WTC11 (cell line): ENCODE measurements at regions not wholly inside any gene's neighbourhood (a gene's known extent, or its start where the extent isn't known, plus 50 kb on each side); places are given as distances from the start of the nearest gene placed in this dataset.

Experiments
- ATAC-seq: fragments of 200-7000 bp; cut with Tn5 transposase; 2 replicates; pipeline ENCODE4 v1.10.0; 2021; ENCODE audit warnings: mild to moderate bottlenecking, moderate library complexity
- CTCF ChIA-PET: fragments of 300-600 bp; sonication (Branson Sonifier 250); formaldehyde crosslinking; loops from one replicate; lab custom pipeline; 2021; ENCODE audit warnings: antibody characterized with exemption; lab: Charles Lee
- POLR2A ChIA-PET: fragments of 350-600 bp; sonication (Branson Sonifier 250); formaldehyde crosslinking; loops from one replicate; lab custom pipeline; 2021; ENCODE audit warnings: antibody characterized with exemption; lab: Charles Lee
- DNase-seq: peaks from one replicate; pipeline ENCODE4 v3.0.0; 2021; ENCODE audit warnings: low spot score
- H3K27ac Mint-ChIP-seq: 2 replicates; pipeline ENCODE4 v1.8.0; 2021; ENCODE audit warnings: mixed read lengths
- H3K27me3 Mint-ChIP-seq: 2 replicates; pipeline ENCODE4 v1.8.0; 2021; ENCODE audit warnings: low read depth, mild to moderate bottlenecking, moderate library complexity, mixed read lengths
- H3K36me3 Mint-ChIP-seq: 2 replicates; pipeline ENCODE4 v1.8.0; 2021; ENCODE audit warnings: mixed read lengths
- H3K4me1 Mint-ChIP-seq: 2 replicates; pipeline ENCODE4 v1.8.0; 2022; ENCODE audit warnings: mixed read lengths
- H3K4me3 Mint-ChIP-seq: 2 replicates; pipeline ENCODE4 v1.8.0; 2021; ENCODE audit warnings: mild to moderate bottlenecking, moderate library complexity, mixed read lengths
- H3K9me3 Mint-ChIP-seq: 2 replicates; pipeline ENCODE4 v1.8.0; 2021; ENCODE audit warnings: mixed read lengths
- ELF4 ChIP-seq: sonication (generic); formaldehyde crosslinking; IDR thresholded peaks from 2 replicates; pipeline ENCODE4 v1.8.1; 2022; ENCODE audit warnings: low read depth, mild to moderate bottlenecking, moderate library complexity, missing genetic modification reagents
- ESRRA ChIP-seq: sonication (generic); formaldehyde crosslinking; IDR thresholded peaks from 2 replicates; pipeline ENCODE4 v1.8.1; 2022; ENCODE audit warnings: mild to moderate bottlenecking, missing genetic modification reagents, borderline replicate concordance
- FOXK1 ChIP-seq: sonication (generic); formaldehyde crosslinking; IDR thresholded peaks from 2 replicates; pipeline ENCODE4 v1.8.0; 2022; ENCODE audit warnings: mild to moderate bottlenecking, moderate library complexity, missing genetic modification reagents
- GABPB1 ChIP-seq: sonication (generic); formaldehyde crosslinking; IDR thresholded peaks from 2 replicates; pipeline ENCODE4 v1.8.1; 2023; ENCODE audit warnings: mild to moderate bottlenecking, missing genetic modification reagents
- JAZF1 ChIP-seq: fragments of 250-450 bp; sonication (Bioruptor Pico); IDR thresholded peaks from 2 replicates; pipeline ENCODE4 v1.9.0; 2021; ENCODE audit warnings: moderate library complexity, mild to moderate bottlenecking, inconsistent platforms
- MAX ChIP-seq: sonication (generic); formaldehyde crosslinking; IDR thresholded peaks from 2 replicates; pipeline ENCODE4 v1.8.0; 2022; ENCODE audit warnings: mild to moderate bottlenecking, missing genetic modification reagents
- MLX ChIP-seq: sonication (generic); formaldehyde crosslinking; IDR thresholded peaks from 2 replicates; pipeline ENCODE4 v1.8.1; 2023; ENCODE audit warnings: mild to moderate bottlenecking, missing genetic modification reagents, moderate library complexity
- MXD4 ChIP-seq: fragments of 250-450 bp; sonication (Bioruptor Pico); IDR thresholded peaks from 2 replicates; pipeline ENCODE4 v1.8.0; 2021; ENCODE audit warnings: mild to moderate bottlenecking, moderate library complexity, borderline replicate concordance
- MYBL2 ChIP-seq: sonication (generic); formaldehyde crosslinking; IDR thresholded peaks from 2 replicates; pipeline ENCODE4 v1.8.1; 2023; ENCODE audit warnings: mild to moderate bottlenecking, moderate library complexity, missing genetic modification reagents
- NR3C1 ChIP-seq: sonication (generic); formaldehyde crosslinking; conservative IDR thresholded peaks from 2 replicates; pipeline ENCODE4 v1.8.1; 2023; ENCODE audit warnings: low read depth, mild to moderate bottlenecking, missing genetic modification reagents
- OVOL2 ChIP-seq: fragments of 250-450 bp; sonication (Bioruptor Pico); IDR thresholded peaks from 2 replicates; pipeline ENCODE4 v1.9.0; 2021; ENCODE audit warnings: mild to moderate bottlenecking, borderline replicate concordance
- PREB ChIP-seq: sonication (generic); formaldehyde crosslinking; IDR thresholded peaks from 2 replicates; pipeline ENCODE4 v1.8.1; 2022; ENCODE audit warnings: mild to moderate bottlenecking, missing genetic modification reagents, moderate library complexity, borderline replicate concordance
- RORB ChIP-seq: fragments of 250-450 bp; sonication (Bioruptor Pico); IDR thresholded peaks from 2 replicates; pipeline ENCODE4 v1.9.0; 2021; ENCODE audit warnings: mild to moderate bottlenecking
- SP1 ChIP-seq: sonication (generic); formaldehyde crosslinking; conservative IDR thresholded peaks from 2 replicates; pipeline ENCODE4 v1.8.1; 2022; ENCODE audit warnings: missing genetic modification reagents
- ZBTB21 ChIP-seq: sonication (generic); formaldehyde crosslinking; IDR thresholded peaks from 2 replicates; pipeline ENCODE4 v1.8.1; 2023; ENCODE audit warnings: mild to moderate bottlenecking, missing genetic modification reagents, borderline replicate concordance
- ZNF121 ChIP-seq: sonication (generic); formaldehyde crosslinking; IDR thresholded peaks from 2 replicates; pipeline ENCODE4 v1.8.0; 2023; ENCODE audit warnings: missing genetic modification reagents
- ZNF263 ChIP-seq: sonication (generic); formaldehyde crosslinking; IDR thresholded peaks from 2 replicates; pipeline ENCODE4 v1.8.1; 2022; ENCODE audit warnings: low read depth, mild to moderate bottlenecking, moderate library complexity, missing genetic modification reagents
- ZNF281 ChIP-seq: sonication (generic); formaldehyde crosslinking; IDR thresholded peaks from 2 replicates; pipeline ENCODE4 v1.8.0; 2023; ENCODE audit warnings: mild to moderate bottlenecking, missing genetic modification reagents

- DNase-seq (no peak), ATAC-seq (no peak)
- Mint-ChIP-seq H3K4me1 (peaks cover 16% of the 10 kb centered on the region), H3K4me3 (no peak overlapping the region), H3K9me3 (no peaks in the 10 kb centered on the region), H3K27me3 (no peaks in the 10 kb centered on the region; the same call in 1 of the 2 replicates), H3K27ac (no peak overlapping the region), H3K36me3 (no peaks in the 10 kb centered on the region)
- POLR2A ChIA-PET = no interaction called here
- CTCF ChIA-PET = no interaction called here
- TF ChIP-seq SP1 (CRISPR knock-in tag) (no peak), OVOL2 (CRISPR knock-in tag) (no peak), MYBL2 (CRISPR knock-in tag) (no peak), ZNF121 (no peak), ESRRA (CRISPR knock-in tag) (no peak), MLX (CRISPR knock-in tag) (no peak), MAX (CRISPR knock-in tag) (no peak), NR3C1 (CRISPR knock-in tag) (no peak), ELF4 (CRISPR knock-in tag) (no peak)
Measured at GRCh38 chr22:17318817-17319216, 50.4 kb upstream of the CECR2 start.

- ChIA-PET POLR2A (no interaction called here), CTCF (no interaction called here)
- H3K4me1 Mint-ChIP-seq = peaks cover 21% of the 10 kb centered on the region
Measured at GRCh38 chr22:17315310-17315709, 54.0 kb upstream of the CECR2 start.

More at GRCh38 chr22:17315310-17315709, 54.0 kb upstream of the CECR2 start:
- Mint-ChIP-seq H3K27ac (no peak overlapping the region), H3K36me3 (no peaks in the 10 kb centered on the region), H3K4me3 (no peak overlapping the region), H3K9me3 (no peaks in the 10 kb centered on the region), H3K27me3 (no peaks in the 10 kb centered on the region; the same call in 1 of the 2 replicates)
- ATAC-seq (no peak), DNase-seq (no peak)
- TF ChIP-seq GABPB1 (CRISPR knock-in tag) = no peak
- TF ChIP-seq ZNF281 (CRISPR knock-in tag) = no peak
- TF ChIP-seq ZBTB21 (CRISPR knock-in tag) = no peak
- TF ChIP-seq MAX (CRISPR knock-in tag) = no peak
- no peak for TF ChIP-seq RORB (CRISPR knock-in tag)
- TF ChIP-seq PREB (CRISPR knock-in tag) = no peak
- TF ChIP-seq ZNF263 (CRISPR knock-in tag) = no peak
- no peak for TF ChIP-seq FOXK1 (CRISPR knock-in tag)
- no peak for TF ChIP-seq JAZF1 (CRISPR knock-in tag)
- TF ChIP-seq ELF4 (CRISPR knock-in tag) = no peak
- no peak for TF ChIP-seq NR3C1 (CRISPR knock-in tag)
- no peak for TF ChIP-seq MXD4 (CRISPR knock-in tag)
